HEK293 (cell line): ENCODE measurements at regions not wholly inside any gene's neighbourhood (a gene's known extent, or its start where the extent isn't known, plus 50 kb on each side); places are given as distances from the start of the nearest gene placed in this dataset.

Experiments used
- RBAK ChIP-seq: fragments of 450-650 bp; formaldehyde crosslinking; IDR thresholded peaks from 2 replicates; pipeline ENCODE4 v1.5.1; 2016; ENCODE audit warnings: missing biosample characterization, missing genetic modification characterization
- ZNF214 ChIP-seq: fragments of 450-650 bp; formaldehyde crosslinking; IDR thresholded peaks from 2 replicates; pipeline ENCODE4 v1.5.1; 2017; ENCODE audit warnings: missing biosample characterization, mild to moderate bottlenecking, missing genetic modification characterization, borderline replicate concordance

DNA sequence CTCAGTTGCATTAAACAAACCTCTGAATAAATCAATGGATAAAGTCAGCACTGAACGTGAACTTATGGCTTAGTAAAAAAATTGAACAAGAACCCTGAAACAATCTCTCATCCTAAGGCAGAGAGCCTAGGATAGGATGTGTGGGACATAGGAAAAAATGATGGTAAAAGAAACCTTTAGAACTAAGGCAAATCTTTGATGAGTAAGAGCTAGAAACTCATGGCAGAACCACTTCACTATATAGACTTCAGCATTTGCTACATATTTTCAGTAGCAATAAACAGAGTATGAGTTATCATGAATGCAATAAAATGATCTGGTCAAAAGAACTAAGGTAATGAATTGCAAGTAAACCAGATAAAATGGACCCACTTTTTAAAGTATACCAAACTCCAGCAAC lies 725.8 kb upstream of the DPPA4 start:
- TF ChIP-seq ZNF214 (tag by site-specific recombination) (no peak), RBAK (tag by site-specific recombination) (no peak)
